ENCODE measurements at regions not wholly inside any gene's neighbourhood (a gene's known extent, or its start where the extent isn't known, plus 50 kb on each side); places are given as distances from the start of the nearest gene placed in this dataset.

DNA sequence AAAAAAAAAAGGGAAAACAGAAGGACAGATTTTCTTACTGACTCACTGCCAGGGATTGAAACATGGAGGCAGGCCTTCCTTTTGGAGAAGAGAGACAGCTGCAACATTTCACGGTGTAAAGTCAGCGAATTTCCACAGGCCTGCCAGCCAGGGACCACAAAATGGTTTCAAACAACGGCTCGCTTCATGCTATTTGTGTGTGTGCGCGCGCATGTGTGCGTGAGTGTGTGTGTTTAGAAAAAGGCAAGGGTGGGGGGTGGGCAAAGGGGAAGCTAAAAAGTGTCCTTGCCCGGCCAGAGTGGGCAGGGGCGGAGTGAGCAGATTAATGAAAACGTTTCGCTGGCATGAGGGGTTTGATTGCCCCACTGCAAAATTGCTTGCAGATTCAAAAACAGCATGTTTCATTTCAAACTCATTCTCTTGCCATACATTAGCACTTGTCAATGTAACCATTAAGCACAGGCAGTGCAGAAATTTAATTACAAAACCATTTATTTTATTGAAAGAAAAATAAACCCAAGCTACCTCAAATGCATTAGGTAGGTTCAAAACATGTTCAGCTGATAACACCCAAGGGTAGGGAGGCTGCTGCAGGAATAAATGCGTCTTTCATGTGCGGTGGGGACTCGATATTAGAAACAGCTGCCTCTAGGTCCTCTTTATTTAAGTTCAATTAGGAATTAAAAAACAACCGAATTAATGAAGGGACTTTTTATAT, 182.1 kb upstream of the SIX2 start:
- Histone ChIP-seq H3K9me3 (ENCODE audit: control insufficient read depth, low read length) (no peaks in the 10 kb centered on the region), H3K4me1 (ENCODE audit: control insufficient read depth, insufficient read depth, low read length) (peaks cover 32% of the 10 kb centered on the region), H3K27me3 (replicated peaks; ENCODE audit: control insufficient read depth, insufficient read depth, low read length) (no peaks in the 10 kb centered on the region), H3K4me3 (ENCODE audit: low read length) (peak overlapping the region; percentile 55), H3K36me3 (ENCODE audit: control insufficient read depth, insufficient read depth, low read length, severe bottlenecking) (no peaks in the 10 kb centered on the region), H3K9ac (ENCODE audit: low read length) (peak overlapping the region; percentile 5)
- DNase-seq (ENCODE audit: low read depth) = no peak

DNA sequence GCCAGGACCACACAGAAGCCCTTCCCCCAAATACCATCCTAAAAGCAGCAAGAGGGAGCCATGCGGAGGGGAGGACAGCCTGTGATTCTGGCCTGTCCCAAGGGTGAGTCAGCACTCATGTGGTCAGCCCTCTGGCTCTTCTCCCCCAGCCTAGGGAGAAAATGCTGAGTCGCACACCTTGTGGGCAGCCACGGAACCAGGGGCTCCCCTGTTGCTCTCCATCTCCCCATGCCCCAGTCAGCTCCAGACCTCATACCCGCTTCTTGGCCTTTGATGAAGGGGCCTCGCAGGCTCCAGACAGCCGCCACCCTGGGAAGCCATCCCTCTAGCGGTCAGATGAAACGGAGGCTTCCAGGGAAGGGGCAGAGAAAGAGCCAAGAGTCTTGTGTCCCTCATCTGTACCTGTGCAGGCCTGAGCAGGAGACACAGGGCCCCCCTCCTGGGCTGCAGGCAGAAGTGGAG, 181.3 kb upstream of the SIX2 start:
- Histone ChIP-seq H3K9ac (ENCODE audit: low read length) (no peak overlapping the region), H3K4me1 (ENCODE audit: control insufficient read depth, insufficient read depth, low read length) (peaks cover 32% of the 10 kb centered on the region), H3K27me3 (replicated peaks; ENCODE audit: control insufficient read depth, insufficient read depth, low read length) (no peaks in the 10 kb centered on the region), H3K4me3 (ENCODE audit: low read length) (no peak overlapping the region), H3K36me3 (ENCODE audit: control insufficient read depth, insufficient read depth, low read length, severe bottlenecking) (no peaks in the 10 kb centered on the region), H3K9me3 (ENCODE audit: control insufficient read depth, low read length) (no peaks in the 10 kb centered on the region)
- no peak for DNase-seq (ENCODE audit: low read depth)

GRCh38 chr2:45184606-45185005, 175.4 kb upstream of the SIX2 start:
- peak; percentile 37 for DNase-seq (ENCODE audit: low read depth)
- Histone ChIP-seq H3K9me3 (ENCODE audit: control insufficient read depth, low read length) (no peaks in the 10 kb centered on the region), H3K27me3 (replicated peaks; ENCODE audit: control insufficient read depth, insufficient read depth, low read length) (no peaks in the 10 kb centered on the region), H3K36me3 (ENCODE audit: control insufficient read depth, insufficient read depth, low read length, severe bottlenecking) (no peaks in the 10 kb centered on the region), H3K9ac (ENCODE audit: low read length) (no peak overlapping the region), H3K4me1 (ENCODE audit: control insufficient read depth, insufficient read depth, low read length) (peaks cover 44% of the 10 kb centered on the region), H3K4me3 (ENCODE audit: low read length) (no peak overlapping the region)

DNA sequence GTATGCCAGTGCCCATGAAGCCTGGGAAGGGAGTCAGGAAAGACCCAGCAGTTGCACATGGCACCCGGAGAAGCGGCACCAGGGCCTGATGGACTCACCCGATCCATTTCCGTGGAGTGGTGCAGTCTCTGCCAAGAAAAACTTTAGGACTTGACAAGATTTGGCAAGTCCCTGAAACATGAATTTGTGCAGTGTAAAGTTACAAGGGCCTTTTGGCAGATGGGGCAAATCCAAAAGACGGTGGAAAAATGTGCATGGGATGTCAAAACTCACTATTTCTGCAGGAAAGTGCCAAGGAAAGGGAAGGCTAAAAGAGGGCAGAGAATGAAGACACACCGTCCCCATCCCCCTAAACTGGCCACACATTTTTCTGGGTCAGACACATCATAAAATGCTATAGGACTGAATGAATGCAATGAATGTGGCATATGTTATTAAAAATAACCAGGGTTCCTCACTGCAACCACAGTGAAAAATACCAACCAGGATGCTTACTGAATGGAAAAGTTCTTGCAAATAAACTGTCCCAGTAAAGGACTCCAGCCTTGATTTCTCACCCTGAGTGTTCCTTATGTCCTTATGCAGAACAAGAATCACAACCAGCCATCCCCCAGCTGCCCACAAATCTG, 173.5 kb upstream of the SIX2 start:
- Histone ChIP-seq H3K9ac (ENCODE audit: low read length) (no peak overlapping the region), H3K9me3 (ENCODE audit: control insufficient read depth, low read length) (no peaks in the 10 kb centered on the region), H3K36me3 (ENCODE audit: control insufficient read depth, insufficient read depth, low read length, severe bottlenecking) (no peaks in the 10 kb centered on the region), H3K4me1 (ENCODE audit: control insufficient read depth, insufficient read depth, low read length) (peaks cover 60% of the 10 kb centered on the region), H3K27me3 (replicated peaks; ENCODE audit: control insufficient read depth, insufficient read depth, low read length) (no peaks in the 10 kb centered on the region), H3K4me3 (ENCODE audit: low read length) (no peak overlapping the region)
- DNase-seq (ENCODE audit: low read depth) = peak; percentile 80

DNA sequence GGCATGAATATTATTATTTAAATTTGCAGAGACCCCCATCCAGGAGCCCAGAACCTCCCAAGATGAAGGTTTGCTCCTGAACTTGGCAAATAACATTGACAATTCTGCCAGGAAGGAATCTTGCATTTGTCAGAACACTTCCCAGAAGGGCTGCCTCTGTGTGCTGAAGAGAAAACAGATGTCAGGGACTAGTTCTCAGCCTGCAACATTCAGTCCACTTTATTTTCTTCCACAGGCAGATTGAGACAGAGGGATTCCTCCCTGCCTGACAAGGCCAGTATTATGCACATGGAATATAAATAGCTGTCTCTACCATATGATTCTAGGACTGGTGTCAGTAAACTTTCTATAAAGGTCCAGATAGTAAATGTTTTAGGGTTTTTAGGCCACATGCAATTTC, 171.5 kb upstream of the SIX2 start:
- H3K4me1 ChIP-seq (ENCODE audit: control insufficient read depth, insufficient read depth, low read length) = peaks cover 65% of the 10 kb centered on the region
- no peak overlapping the region for H3K4me3 ChIP-seq (ENCODE audit: low read length)
- H3K9ac ChIP-seq (ENCODE audit: low read length) = peak overlapping the region; percentile 5
- H3K36me3 ChIP-seq (ENCODE audit: control insufficient read depth, insufficient read depth, low read length, severe bottlenecking) = no peaks in the 10 kb centered on the region
- H3K27me3 ChIP-seq (replicated peaks; ENCODE audit: control insufficient read depth, insufficient read depth, low read length) = no peaks in the 10 kb centered on the region
- no peak for DNase-seq (ENCODE audit: low read depth)
- no peaks in the 10 kb centered on the region for H3K9me3 ChIP-seq (ENCODE audit: control insufficient read depth, low read length)

DNA sequence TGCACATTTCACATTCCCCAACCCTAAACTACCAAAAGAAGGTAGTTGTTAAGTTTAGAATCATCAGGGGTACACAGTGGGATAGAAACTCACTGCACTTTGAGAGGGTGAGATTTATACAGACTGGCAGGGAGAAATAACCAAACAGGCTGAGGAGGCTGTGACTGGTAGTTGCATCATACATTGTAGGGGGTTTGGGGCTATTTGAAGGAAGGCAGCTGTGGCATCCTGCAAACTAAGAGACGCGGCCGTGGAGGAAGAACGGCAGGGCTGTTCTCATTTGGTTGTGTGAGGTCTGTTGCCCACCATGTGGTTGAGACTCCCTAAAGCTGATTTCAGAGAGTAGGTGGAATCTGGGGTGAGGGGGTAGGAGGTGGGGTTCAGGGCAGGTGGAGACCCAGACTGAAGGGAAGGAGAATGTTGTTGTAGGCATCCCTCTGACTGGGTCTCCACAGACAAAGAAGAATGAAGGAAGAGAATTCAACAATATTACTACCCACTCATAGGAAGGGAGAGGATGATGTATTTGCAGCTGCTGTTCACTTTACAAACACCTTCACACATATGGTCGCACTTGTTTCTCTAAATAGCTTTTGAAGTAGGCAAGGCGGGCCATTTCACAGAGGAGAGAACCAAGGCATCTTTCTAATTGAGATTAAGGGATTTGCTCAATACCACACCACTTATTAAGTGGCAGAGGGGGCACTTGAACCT, 170.9 kb upstream of the SIX2 start:
- H3K4me1 ChIP-seq (ENCODE audit: control insufficient read depth, insufficient read depth, low read length) = peaks cover 65% of the 10 kb centered on the region
- DNase-seq (ENCODE audit: low read depth) = peak; percentile 64
- H3K27me3 ChIP-seq (replicated peaks; ENCODE audit: control insufficient read depth, insufficient read depth, low read length) = no peaks in the 10 kb centered on the region
- H3K4me3 ChIP-seq (ENCODE audit: low read length) = no peak overlapping the region
- H3K9me3 ChIP-seq (ENCODE audit: control insufficient read depth, low read length) = no peaks in the 10 kb centered on the region
- no peak overlapping the region for H3K9ac ChIP-seq (ENCODE audit: low read length)
- no peaks in the 10 kb centered on the region for H3K36me3 ChIP-seq (ENCODE audit: control insufficient read depth, insufficient read depth, low read length, severe bottlenecking)

DNA sequence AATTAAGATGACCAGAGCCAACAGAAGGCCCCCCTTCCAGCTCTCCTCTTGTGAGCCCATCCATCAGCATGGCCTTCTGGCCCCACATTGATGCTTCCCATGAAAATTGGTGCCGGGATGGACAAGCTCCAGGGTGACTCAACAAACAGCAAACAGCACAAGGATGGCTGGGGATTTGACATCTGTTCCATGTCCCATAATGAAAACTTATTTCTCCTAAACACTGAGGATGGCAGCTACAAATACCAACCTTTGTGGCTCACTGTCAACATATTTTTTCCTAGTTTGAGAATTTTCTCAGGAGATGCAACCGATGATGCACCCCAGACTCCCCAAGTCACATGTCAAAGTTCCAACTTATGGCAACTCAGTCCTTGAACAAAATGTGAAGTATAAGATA, 169.6 kb upstream of the SIX2 start:
- H3K9me3 ChIP-seq (ENCODE audit: control insufficient read depth, low read length) = no peaks in the 10 kb centered on the region
- no peak overlapping the region for H3K9ac ChIP-seq (ENCODE audit: low read length)
- peaks cover 61% of the 10 kb centered on the region for H3K4me1 ChIP-seq (ENCODE audit: control insufficient read depth, insufficient read depth, low read length)
- no peak for DNase-seq (ENCODE audit: low read depth)
- no peaks in the 10 kb centered on the region for H3K27me3 ChIP-seq (replicated peaks; ENCODE audit: control insufficient read depth, insufficient read depth, low read length)
- H3K4me3 ChIP-seq (ENCODE audit: low read length) = peak overlapping the region; percentile 42
- no peaks in the 10 kb centered on the region for H3K36me3 ChIP-seq (ENCODE audit: control insufficient read depth, insufficient read depth, low read length, severe bottlenecking)

GRCh38 chr2:45178359-45178758, 169.1 kb upstream of the SIX2 start:
- H3K4me1 ChIP-seq (ENCODE audit: control insufficient read depth, insufficient read depth, low read length) = peaks cover 58% of the 10 kb centered on the region
- peak; percentile 50 for DNase-seq (ENCODE audit: low read depth)
- no peaks in the 10 kb centered on the region for H3K27me3 ChIP-seq (replicated peaks; ENCODE audit: control insufficient read depth, insufficient read depth, low read length)
- no peaks in the 10 kb centered on the region for H3K9me3 ChIP-seq (ENCODE audit: control insufficient read depth, low read length)
- peak overlapping the region; percentile 55 for H3K9ac ChIP-seq (ENCODE audit: low read length)
- H3K36me3 ChIP-seq (ENCODE audit: control insufficient read depth, insufficient read depth, low read length, severe bottlenecking) = no peaks in the 10 kb centered on the region
- H3K4me3 ChIP-seq (ENCODE audit: low read length) = peak overlapping the region; percentile 42

DNA sequence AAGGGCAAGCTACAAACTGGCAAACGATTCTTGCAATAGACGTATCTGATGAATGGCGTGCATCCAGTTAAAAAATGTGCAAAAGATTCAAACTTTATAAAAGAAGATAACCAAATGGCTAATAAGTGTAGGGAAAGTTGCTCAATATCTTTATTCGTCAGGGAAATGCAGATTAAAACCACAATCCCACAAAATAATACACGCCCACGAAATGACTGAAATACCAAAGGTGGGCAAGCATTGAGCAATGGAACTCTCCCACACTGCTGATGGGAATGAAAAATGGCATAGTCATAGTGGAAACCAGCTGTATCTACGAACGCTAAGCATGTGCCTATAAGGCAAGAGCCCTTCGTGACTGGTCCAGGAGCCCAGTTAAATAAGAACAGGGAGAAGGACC, 168.6 kb upstream of the SIX2 start:
- no peak overlapping the region for H3K4me3 ChIP-seq (ENCODE audit: low read length)
- H3K9me3 ChIP-seq (ENCODE audit: control insufficient read depth, low read length) = no peaks in the 10 kb centered on the region
- no peak overlapping the region for H3K9ac ChIP-seq (ENCODE audit: low read length)
- H3K27me3 ChIP-seq (replicated peaks; ENCODE audit: control insufficient read depth, insufficient read depth, low read length) = no peaks in the 10 kb centered on the region
- peaks cover 58% of the 10 kb centered on the region for H3K4me1 ChIP-seq (ENCODE audit: control insufficient read depth, insufficient read depth, low read length)
- DNase-seq (ENCODE audit: low read depth) = peak; percentile 97
- no peaks in the 10 kb centered on the region for H3K36me3 ChIP-seq (ENCODE audit: control insufficient read depth, insufficient read depth, low read length, severe bottlenecking)

GRCh38 chr2:45176390-45176789, 167.1 kb upstream of the SIX2 start:
- H3K9ac ChIP-seq (ENCODE audit: low read length) = no peak overlapping the region
- no peaks in the 10 kb centered on the region for H3K9me3 ChIP-seq (ENCODE audit: control insufficient read depth, low read length)
- no peaks in the 10 kb centered on the region for H3K36me3 ChIP-seq (ENCODE audit: control insufficient read depth, insufficient read depth, low read length, severe bottlenecking)
- no peak overlapping the region for H3K4me3 ChIP-seq (ENCODE audit: low read length)
- DNase-seq (ENCODE audit: low read depth) = no peak
- no peaks in the 10 kb centered on the region for H3K27me3 ChIP-seq (replicated peaks; ENCODE audit: control insufficient read depth, insufficient read depth, low read length)
- H3K4me1 ChIP-seq (ENCODE audit: control insufficient read depth, insufficient read depth, low read length) = peaks cover 59% of the 10 kb centered on the region

GRCh38 chr2:45173513-45173912, 164.3 kb upstream of the SIX2 start:
- peak; percentile 89 for DNase-seq (ENCODE audit: low read depth)
- no peaks in the 10 kb centered on the region for H3K9me3 ChIP-seq (ENCODE audit: control insufficient read depth, low read length)
- no peak overlapping the region for H3K9ac ChIP-seq (ENCODE audit: low read length)
- no peaks in the 10 kb centered on the region for H3K27me3 ChIP-seq (replicated peaks; ENCODE audit: control insufficient read depth, insufficient read depth, low read length)
- H3K4me3 ChIP-seq (ENCODE audit: low read length) = no peak overlapping the region
- peaks cover 40% of the 10 kb centered on the region for H3K4me1 ChIP-seq (ENCODE audit: control insufficient read depth, insufficient read depth, low read length)
- no peaks in the 10 kb centered on the region for H3K36me3 ChIP-seq (ENCODE audit: control insufficient read depth, insufficient read depth, low read length, severe bottlenecking)
